HepG2 (cell line): ENCODE measurements at regions not wholly inside any gene's neighbourhood (a gene's known extent, or its start where the extent isn't known, plus 50 kb on each side); places are given as distances from the start of the nearest gene placed in this dataset.

Experiments used
- ATAC-seq: fragments of 200-7000 bp; cut with Tn5 transposase; 3 replicates; pipeline ENCODE4 v1.9.1; 2020; ENCODE audit warnings: mild to moderate bottlenecking, moderate library complexity
- BruUV-seq: library from RNA; stranded (reverse); fragments of 400-500 nt; replicated peaks from 2 replicates; lab custom pipeline; 2021; lab: Mats Ljungman, UMichigan
- CTCF ChIA-PET: fragments of 300-600 bp; formaldehyde crosslinking; extraction: SDS; loops from one replicate; lab custom pipeline; 2021; ENCODE audit warnings: low total read pairs, inconsistent platforms, low intra/inter-chr PET ratio; lab: Yijun Ruan, JAX
- POLR2A ChIA-PET: fragments of 350-600 bp; sonication (Branson Sonifier 250); formaldehyde crosslinking; loops from one replicate; lab custom pipeline; 2020; ENCODE audit warnings: antibody characterized with exemption, inconsistent platforms; lab: Yijun Ruan, JAX
- DNase-seq: peaks from one replicate; pipeline ENCODE4 v3.0.0-alpha.2; 2015; ENCODE audit warnings: low spot score
- FAIRE-seq: peaks from 3 replicates; lab custom pipeline; 2011; peaks lifted over from hg19 to GRCh38; lab: Jason Lieb, UNC
- H2AFZ ChIP-seq: one replicate; pipeline ENCODE4 v1.6.1; 2011; ENCODE audit warnings: low read length, inconsistent platforms
- H3K27ac ChIP-seq: fragments of 300-600 bp; 3 replicates; pipeline ENCODE4 v1.8.0; 2011; ENCODE audit warnings: mixed run types, mild to moderate bottlenecking, mixed read lengths, low read length, inconsistent platforms; ENCODE audit not compliant: insufficient read depth; ENCODE audit errors: extremely low read length
- H3K27me3 ChIP-seq, 2 experiments: fragments of 200-600 bp in 1 of 2; 2 replicates in 1 of 2; 3 replicates in 1 of 2; pipeline versions ENCODE4 v1.6.0 to v1.8.0; 2011; ENCODE audit warnings: low read length in 2 of 2, mild to moderate bottlenecking in 2 of 2, moderate library complexity in 2 of 2, inconsistent platforms in 1 of 2; ENCODE audit not compliant: insufficient read depth in 2 of 2, control insufficient read depth in 1 of 2
- H3K36me3 ChIP-seq, 2 experiments: fragments of 200-600 bp in 1 of 2; replicated peaks in 1 of 2; 2 replicates in 1 of 2; 3 replicates in 1 of 2; pipeline versions ENCODE4 v1.5.1 to v1.8.0; 2011; ENCODE audit warnings: low read length in 2 of 2, inconsistent platforms in 1 of 2; ENCODE audit not compliant: insufficient read depth in 2 of 2, control insufficient read depth in 1 of 2
- H3K4me1 ChIP-seq: 2 replicates; pipeline ENCODE4 v1.5.1; 2012; ENCODE audit warnings: low read length, inconsistent platforms; ENCODE audit not compliant: insufficient read depth
- H3K4me2 ChIP-seq: 2 replicates; pipeline ENCODE4 v1.6.0; 2011; ENCODE audit warnings: low read depth, low read length, inconsistent platforms
- H3K4me3 ChIP-seq, 3 experiments: fragments of 200-600 bp in 1 of 3; sonication (generic), shearing (Covaris generic) in 1 of 3; replicated peaks in 1 of 3; 2 replicates each; pipeline ENCODE4 v1.5.1; 2011 to 2016; ENCODE audit warnings: low read length in 3 of 3, inconsistent platforms in 2 of 3, low read depth in 2 of 3, mild to moderate bottlenecking in 2 of 3, control low read depth in 1 of 3, mixed read lengths in 1 of 3; ENCODE audit not compliant: insufficient read depth in 1 of 3
- H3K79me2 ChIP-seq: one replicate; pipeline ENCODE4 v1.6.1; 2011; ENCODE audit warnings: low read length, inconsistent platforms; ENCODE audit not compliant: insufficient read depth
- H3K9ac ChIP-seq: 2 replicates; pipeline ENCODE4 v1.6.0; 2011; ENCODE audit warnings: mild to moderate bottlenecking, low read depth, low read length, inconsistent platforms; ENCODE audit not compliant: insufficient read depth
- H3K9me3 ChIP-seq: 2 replicates; pipeline ENCODE4 v1.5.1; 2012; ENCODE audit warnings: mild to moderate bottlenecking, low read length
- H4K20me1 ChIP-seq: 2 replicates; pipeline ENCODE4 v1.6.0; 2011; ENCODE audit warnings: inconsistent platforms, mild to moderate bottlenecking, low read length, moderate library complexity; ENCODE audit not compliant: insufficient read depth
- AHR ChIP-seq: IDR thresholded peaks from 2 replicates; pipeline ENCODE4 v1.6.1; 2018; ENCODE audit warnings: missing genetic modification reagents, missing compliant biosample characterization
- BCL3 ChIP-seq: sonication (generic); formaldehyde crosslinking; IDR thresholded peaks from 2 replicates; pipeline ENCODE4 v1.5.1; 2020; ENCODE audit warnings: mild to moderate bottlenecking, missing genetic modification reagents, moderate library complexity
- IRX3 ChIP-seq: sonication (generic); formaldehyde crosslinking; IDR thresholded peaks from 2 replicates; pipeline ENCODE4 v1.8.1; 2023; ENCODE audit warnings: mild to moderate bottlenecking, low read depth, missing genetic modification reagents, borderline replicate concordance
- PRMT3 ChIP-seq: sonication (generic); formaldehyde crosslinking; IDR thresholded peaks from 2 replicates; pipeline ENCODE4 v1.8.1; 2022; ENCODE audit warnings: low read depth, mild to moderate bottlenecking, moderate library complexity, missing genetic modification reagents, borderline replicate concordance
- RAD51 ChIP-seq: fragments of 450-650 bp; IDR thresholded peaks from 2 replicates; pipeline ENCODE4 v1.6.1; 2016; ENCODE audit warnings: borderline replicate concordance
- SATB2 ChIP-seq: sonication (generic); formaldehyde crosslinking; IDR thresholded peaks from 2 replicates; pipeline ENCODE4 v1.5.0; 2020; ENCODE audit warnings: missing genetic modification reagents
- SNAI1 ChIP-seq: sonication (generic); formaldehyde crosslinking; IDR thresholded peaks from 2 replicates; pipeline ENCODE4 v1.5.0; 2020; ENCODE audit warnings: mild to moderate bottlenecking, missing genetic modification reagents, borderline replicate concordance
- ZBTB33 ChIP-seq: sonication (generic); formaldehyde crosslinking; IDR thresholded peaks from 2 replicates; pipeline ENCODE4 v1.4.0; 2020; ENCODE audit warnings: missing genetic modification reagents
- ZNF382 ChIP-seq: sonication (generic); formaldehyde crosslinking; IDR thresholded peaks from 2 replicates; pipeline ENCODE4 v1.5.0; 2020; ENCODE audit warnings: missing genetic modification reagents, mild to moderate bottlenecking, borderline replicate concordance
- ZNF609 ChIP-seq: sonication (generic); formaldehyde crosslinking; IDR thresholded peaks from 2 replicates; pipeline ENCODE4 v1.4.0; 2020; ENCODE audit warnings: mild to moderate bottlenecking, missing genetic modification reagents, borderline replicate concordance
- WGBS: methylation state at CpG from one replicate; pipeline ENCODE4 v1.1.6; 2017; ENCODE audit warnings: low lambda C conversion rate; 5-methylcytosine and 5-hydroxymethylcytosine counted together
- in situ Hi-C: cut with HindIII; loops from 2 replicates; pipeline ENCODE4 v1.10.0; 2017; ENCODE audit warnings: low pct_unique_long_range_greater_than_20kb; ENCODE audit not compliant: extremely low pct_ligation_motif_present
- intact Hi-C: fragments of 100-400 bp; cut with micrococcal nuclease; formaldehyde crosslinking; loops from one replicate; pipeline ENCODE4 v1.10.0; 2022; ENCODE audit not compliant: unreplicated experiment

GRCh38 chr1:212228076-212228475, 57.1 kb upstream of the PPP2R5A start:
- no peak for ATAC-seq
- BruUV-seq = no TSS peak
- ChIA-PET CTCF (no interaction called here), POLR2A (interaction anchor here (0.7 to 2.0 kb wide), 5 partner anchors 15 to 58 kb away, joined by 4 to 11 read pairs (median 6); partner anchors contain the start of gene PPP2R5A)
- no peak overlapping the region for H3K4me3 ChIP-seq
- no peaks in the 10 kb centered on the region for H4K20me1 ChIP-seq
- H3K4me1 ChIP-seq = peaks cover 72% of the 10 kb centered on the region
- H3K79me2 ChIP-seq = no peaks in the 10 kb centered on the region
- 84% methylated on average over 2 of the region's 2 CpGs for WGBS
- H3K4me2 ChIP-seq = no peak overlapping the region
- no peaks in the 10 kb centered on the region for H3K9me3 ChIP-seq
- in situ Hi-C loops = no loop called here
- TF ChIP-seq PRMT3 (CRISPR knock-in tag) = no peak
- no peak for TF ChIP-seq ZBTB33 (CRISPR knock-in tag)
- TF ChIP-seq SATB2 = no peak
- no peak for TF ChIP-seq RAD51
- no peak for TF ChIP-seq ZNF609
- no peak for TF ChIP-seq ZNF382 (CRISPR knock-in tag)
- no peak for TF ChIP-seq IRX3
- no peak for TF ChIP-seq BCL3 (CRISPR knock-in tag)
- TF ChIP-seq SNAI1 (CRISPR knock-in tag) = no peak
- no peak for TF ChIP-seq AHR (CRISPR knock-in tag)
- DNase-seq = no peak
- no peak overlapping the region for H2AFZ ChIP-seq
- H3K9ac ChIP-seq = no peak overlapping the region
- H3K27me3 ChIP-seq = peaks cover 0 to 4% of the 10 kb centered on the region in 2 experiments; a peak in 1 of 5 replicates
- no peak for FAIRE-seq
- no peak overlapping the region for H3K27ac ChIP-seq
- intact Hi-C loops = loop anchor here (5.0 kb wide), 2 partner anchors 44 to 59 kb away; partner anchors contain the start of gene PPP2R5A
- no peaks in the 10 kb centered on the region for H3K36me3 ChIP-seq
